K562 (cell line): ENCODE measurements at regions not wholly inside any gene's neighbourhood (a gene's known extent, or its start where the extent isn't known, plus 50 kb on each side); places are given as distances from the start of the nearest gene placed in this dataset.

Experiments
- ARHGAP35 ChIP-seq: fragments of 450-650 bp; IDR thresholded peaks from 2 replicates; pipeline ENCODE4 v1.6.1; 2018; ENCODE audit not compliant: partially characterized antibody
- CBX5 ChIP-seq: IDR thresholded peaks from 2 replicates; pipeline ENCODE4 v1.6.1; 2014; ENCODE audit warnings: low read depth, borderline replicate concordance
- GATAD2A ChIP-seq: fragments of 450-650 bp; IDR thresholded peaks from 2 replicates; pipeline ENCODE4 v1.6.1; 2017
- GTF2E2 ChIP-seq: fragments of 200-800 bp; sonication (Bioruptor generic); IDR thresholded peaks from 2 replicates; pipeline ENCODE4 v1.6.1; 2016; ENCODE audit warnings: missing genetic modification characterization, missing compliant biosample characterization
- HDAC2 ChIP-seq: fragments of 450-650 bp; IDR thresholded peaks from 2 replicates; pipeline ENCODE4 v1.6.1; 2016; ENCODE audit warnings: mild to moderate bottlenecking
- HMGN3 ChIP-seq: IDR thresholded peaks from 2 replicates; pipeline ENCODE4 v1.6.1; 2011; ENCODE audit warnings: borderline replicate concordance, low read depth, mild to moderate bottlenecking, mixed read lengths, low read length; ENCODE audit not compliant: insufficient read length; ENCODE audit errors: extremely low read depth
- HNRNPH1 ChIP-seq: fragments of 200-400 bp; formaldehyde crosslinking; optimal IDR thresholded peaks from 2 replicates; pipeline ENCODE3; 2017; ENCODE audit warnings: low read depth, mild to moderate bottlenecking, low read length, moderate library complexity
- ILF3 ChIP-seq: fragments of 450-650 bp; IDR thresholded peaks from 2 replicates; pipeline ENCODE4 v1.6.1; 2018; ENCODE audit warnings: antibody characterized with exemption, mild to moderate bottlenecking, moderate library complexity, borderline replicate concordance
- NCOR1 ChIP-seq: fragments of 450-650 bp; IDR thresholded peaks from 2 replicates; pipeline ENCODE4 v1.6.1; 2016; ENCODE audit warnings: mild to moderate bottlenecking, moderate library complexity
- PBX2 ChIP-seq, 2 experiments: IDR thresholded peaks in 1 of 2; conservative IDR thresholded peaks in 1 of 2; 2 replicates each; pipeline ENCODE4 v1.6.1; 2016; ENCODE audit warnings: low read depth in 2 of 2, mild to moderate bottlenecking in 1 of 2, missing compliant biosample characterization in 1 of 2, missing genetic modification characterization in 1 of 2, moderate library complexity in 1 of 2
- PHB ChIP-seq: fragments of 250-450 bp; sonication (Bioruptor Pico); IDR thresholded peaks from 2 replicates; pipeline ENCODE4 v1.5.0; 2021
- RBM17 ChIP-seq: fragments of 200-400 bp; formaldehyde crosslinking; IDR thresholded peaks from 2 replicates; pipeline ENCODE4 v1.6.1; 2017; ENCODE audit warnings: low read depth, mild to moderate bottlenecking, low read length, borderline replicate concordance
- SP1 ChIP-seq: sonication (generic); formaldehyde crosslinking; IDR thresholded peaks from 2 replicates; pipeline ENCODE4 v1.8.1; 2022; ENCODE audit warnings: mild to moderate bottlenecking, missing genetic modification reagents
- SRSF7 ChIP-seq: fragments of 200-400 bp; formaldehyde crosslinking; optimal IDR thresholded peaks from 2 replicates; pipeline ENCODE3; 2017; ENCODE audit warnings: mild to moderate bottlenecking, low read depth, low read length
- TCFL5 ChIP-seq: fragments of 250-450 bp; sonication (Bioruptor Pico); conservative IDR thresholded peaks from 2 replicates; pipeline ENCODE4 v1.6.1; 2021; ENCODE audit warnings: mild to moderate bottlenecking, moderate library complexity, matching md5 sums
- TFAP4 ChIP-seq: sonication (generic); formaldehyde crosslinking; IDR thresholded peaks from 2 replicates; pipeline ENCODE4 v1.8.0; 2022; ENCODE audit warnings: missing genetic modification reagents, mild to moderate bottlenecking, moderate library complexity, borderline replicate concordance
- THAP7 ChIP-seq: fragments of 250-450 bp; sonication (Bioruptor Pico); IDR thresholded peaks from 2 replicates; pipeline ENCODE4 v1.5.0; 2021
- ZEB2 ChIP-seq: fragments of 450-650 bp; IDR thresholded peaks from 2 replicates; pipeline ENCODE4 v1.6.1; 2016
- ZNF124 ChIP-seq: sonication (generic); formaldehyde crosslinking; IDR thresholded peaks from 2 replicates; pipeline ENCODE4 v1.8.1; 2022; ENCODE audit warnings: missing genetic modification reagents
- ZNF282 ChIP-seq: sonication (generic); formaldehyde crosslinking; IDR thresholded peaks from 2 replicates; pipeline ENCODE4 v1.8.1; 2023; ENCODE audit warnings: missing genetic modification reagents
- ZNF384 ChIP-seq: IDR thresholded peaks from 2 replicates; pipeline ENCODE4 v1.6.1; 2012; ENCODE audit warnings: low read depth, low read length, improper control_type of control experiment
- ZSCAN29 ChIP-seq: fragments of 450-650 bp; IDR thresholded peaks from 2 replicates; pipeline ENCODE4 v1.6.1; 2017
- ZZZ3 ChIP-seq: fragments of 450-650 bp; IDR thresholded peaks from 2 replicates; pipeline ENCODE4 v1.6.1; 2016; ENCODE audit warnings: antibody characterized with exemption, mild to moderate bottlenecking, moderate library complexity

DNA sequence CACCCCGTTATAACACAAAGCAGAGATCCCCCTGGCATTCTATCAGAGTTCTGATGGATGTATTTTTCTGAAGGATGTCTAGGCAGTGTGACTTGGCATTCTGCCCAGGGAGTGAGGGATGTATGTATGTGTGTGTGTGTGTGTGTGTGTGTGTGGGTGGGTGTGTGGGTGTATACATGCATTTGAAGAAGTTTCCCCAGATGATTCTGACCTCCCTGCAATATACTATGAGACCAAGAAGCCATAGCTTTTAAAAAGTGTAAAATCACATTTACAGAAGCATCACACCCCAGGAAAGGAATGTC lies 59.7 kb upstream of the NAP1L1 start (continued):
- TF ChIP-seq ZZZ3 (no peak), ZSCAN29 (no peak), SP1 (CRISPR knock-in tag) (no peak), GATAD2A (0 out of 2 replicates have a peak, but pooled peaks have one; percentile 61), HMGN3 (no peak), TFAP4 (CRISPR knock-in tag) (no peak), GTF2E2 (no peak), RBM17 (no peak), CBX5 (no peak), THAP7 (CRISPR knock-in tag) (no peak), ZEB2 (0 out of 2 replicates have a peak, but pooled peaks have one; percentile 22), ZNF384 (no peak), ARHGAP35 (no peak), TCFL5 (no peak), ZNF282 (no peak), HNRNPH1 (no peak), HDAC2 (no peak), NCOR1 (peak; percentile 33), ZNF124 (CRISPR knock-in tag) (no peak), ILF3 (no peak), SRSF7 (no peak), PHB (CRISPR knock-in tag) (no peak), PBX2 (CRISPR knock-in tag; IDR thresholded peaks at IDR 0.05; ENCODE audit: low read depth) (no peak), PBX2 (tag; conservative IDR thresholded peaks at IDR 0.05; ENCODE audit: low read depth) (peak; percentile 82)
